Erythroblast (primary cell): ENCODE measurements at regions not wholly inside any gene's neighbourhood (a gene's known extent, or its start where the extent isn't known, plus 50 kb on each side); places are given as distances from the start of the nearest gene placed in this dataset.

Experiments
- GATA1 ChIP-seq: IDR thresholded peaks from 2 replicates; pipeline ENCODE4 v1.6.1; 2011; ENCODE audit warnings: low read depth, mild to moderate bottlenecking, control low read depth, low read length, moderate library complexity
- POLR2A ChIP-seq: IDR thresholded peaks from 2 replicates; pipeline ENCODE4 v1.6.1; 2011; ENCODE audit warnings: mild to moderate bottlenecking, low read length

GRCh38 chr11:29809121-29809520 is 207.7 kb downstream of the KCNA4 start:
- TF ChIP-seq POLR2A (no peak), GATA1 (no peak)
